Fibroblast of mammary gland (primary cell): ENCODE measurements at regions not wholly inside any gene's neighbourhood (a gene's known extent, or its start where the extent isn't known, plus 50 kb on each side); places are given as distances from the start of the nearest gene placed in this dataset.

Experiments used
- DNase-seq: peaks from one replicate; pipeline ENCODE4 v3.0.0-alpha.2; 2010; ENCODE audit warnings: low read depth
- H3K4me3 ChIP-seq: 2 replicates; pipeline ENCODE4 v1.5.1; 2011; ENCODE audit warnings: low read depth, mild to moderate bottlenecking, low read length, moderate library complexity; ENCODE audit not compliant: control insufficient read depth
- TF ChIP-seq, protein P1 (sequence below): conservative IDR thresholded peaks from 2 replicates; pipeline ENCODE4 v1.5.1; 2011; ENCODE audit warnings: low read depth, low read length, inconsistent platforms; ENCODE audit not compliant: control insufficient read depth, insufficient read depth

DNA sequence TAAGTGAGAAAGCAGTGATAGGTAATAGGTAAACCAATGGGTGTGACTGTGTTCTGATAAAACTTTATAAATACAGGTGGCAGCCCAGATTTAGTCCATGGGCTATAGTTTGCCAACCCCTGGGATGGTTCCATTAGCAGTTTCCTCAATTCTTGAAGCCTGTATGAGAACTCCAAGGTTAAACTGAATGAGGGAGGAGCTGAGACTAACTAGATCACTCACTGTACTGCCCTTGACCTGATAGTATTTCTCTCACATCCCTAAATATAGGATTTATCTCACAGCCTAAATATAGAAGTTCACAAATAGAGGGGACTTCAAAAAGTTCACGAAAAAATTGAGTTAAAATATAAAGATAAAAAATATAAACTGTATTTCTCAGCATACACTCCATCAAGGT lies 439.6 kb upstream of the CCDC196 start:
- TF ChIP-seq, protein P1, sequence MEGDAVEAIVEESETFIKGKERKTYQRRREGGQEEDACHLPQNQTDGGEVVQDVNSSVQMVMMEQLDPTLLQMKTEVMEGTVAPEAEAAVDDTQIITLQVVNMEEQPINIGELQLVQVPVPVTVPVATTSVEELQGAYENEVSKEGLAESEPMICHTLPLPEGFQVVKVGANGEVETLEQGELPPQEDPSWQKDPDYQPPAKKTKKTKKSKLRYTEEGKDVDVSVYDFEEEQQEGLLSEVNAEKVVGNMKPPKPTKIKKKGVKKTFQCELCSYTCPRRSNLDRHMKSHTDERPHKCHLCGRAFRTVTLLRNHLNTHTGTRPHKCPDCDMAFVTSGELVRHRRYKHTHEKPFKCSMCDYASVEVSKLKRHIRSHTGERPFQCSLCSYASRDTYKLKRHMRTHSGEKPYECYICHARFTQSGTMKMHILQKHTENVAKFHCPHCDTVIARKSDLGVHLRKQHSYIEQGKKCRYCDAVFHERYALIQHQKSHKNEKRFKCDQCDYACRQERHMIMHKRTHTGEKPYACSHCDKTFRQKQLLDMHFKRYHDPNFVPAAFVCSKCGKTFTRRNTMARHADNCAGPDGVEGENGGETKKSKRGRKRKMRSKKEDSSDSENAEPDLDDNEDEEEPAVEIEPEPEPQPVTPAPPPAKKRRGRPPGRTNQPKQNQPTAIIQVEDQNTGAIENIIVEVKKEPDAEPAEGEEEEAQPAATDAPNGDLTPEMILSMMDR, result no peak
- no peak overlapping the region for H3K4me3 ChIP-seq
- DNase-seq, result no peak

GRCh38 chr14:66056268-66056907 lies 429.8 kb upstream of the CCDC196 start:
- TF ChIP-seq, protein P1, result no peak
- no peak overlapping the region for H3K4me3 ChIP-seq
- DNase-seq, result no peak

DNA sequence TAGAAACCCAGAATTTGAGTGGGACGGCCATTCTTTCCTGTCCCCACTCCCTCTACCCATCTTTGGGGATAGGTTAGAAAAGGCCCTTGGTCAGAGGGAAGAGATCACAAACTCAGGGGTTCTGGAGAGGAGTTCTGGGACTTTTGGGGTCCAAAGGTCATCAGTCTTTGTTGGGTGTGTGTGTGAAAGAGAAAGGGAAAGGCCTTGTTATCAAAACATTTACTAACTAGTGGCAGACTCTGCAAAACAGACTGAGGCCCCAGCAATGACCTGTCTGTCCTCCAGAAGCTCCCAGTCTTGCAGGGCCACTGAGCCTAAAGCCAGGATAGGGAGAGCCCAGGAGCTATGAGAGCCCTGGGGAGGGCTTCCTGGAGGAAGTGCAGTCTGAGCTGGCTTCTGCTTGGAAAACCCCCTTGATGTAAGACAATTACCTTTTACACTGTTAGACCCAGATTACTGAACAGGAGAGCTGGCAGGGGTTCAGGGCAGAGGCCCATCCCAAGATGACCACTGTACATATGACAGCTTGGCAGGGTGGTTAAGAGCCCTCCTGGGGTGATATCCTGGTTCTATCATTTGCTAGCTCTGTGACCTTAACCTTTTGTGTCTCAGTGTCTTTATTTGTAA lies 429.1 kb upstream of the CCDC196 start:
- no peak overlapping the region for H3K4me3 ChIP-seq
- DNase-seq, result no peak
- TF ChIP-seq, protein P1, result no peak

- TF ChIP-seq, protein P1, result no peak
These were observed 421.0 kb upstream of the CCDC196 start for GRCh38 chr14:66065188-66065587.

DNA sequence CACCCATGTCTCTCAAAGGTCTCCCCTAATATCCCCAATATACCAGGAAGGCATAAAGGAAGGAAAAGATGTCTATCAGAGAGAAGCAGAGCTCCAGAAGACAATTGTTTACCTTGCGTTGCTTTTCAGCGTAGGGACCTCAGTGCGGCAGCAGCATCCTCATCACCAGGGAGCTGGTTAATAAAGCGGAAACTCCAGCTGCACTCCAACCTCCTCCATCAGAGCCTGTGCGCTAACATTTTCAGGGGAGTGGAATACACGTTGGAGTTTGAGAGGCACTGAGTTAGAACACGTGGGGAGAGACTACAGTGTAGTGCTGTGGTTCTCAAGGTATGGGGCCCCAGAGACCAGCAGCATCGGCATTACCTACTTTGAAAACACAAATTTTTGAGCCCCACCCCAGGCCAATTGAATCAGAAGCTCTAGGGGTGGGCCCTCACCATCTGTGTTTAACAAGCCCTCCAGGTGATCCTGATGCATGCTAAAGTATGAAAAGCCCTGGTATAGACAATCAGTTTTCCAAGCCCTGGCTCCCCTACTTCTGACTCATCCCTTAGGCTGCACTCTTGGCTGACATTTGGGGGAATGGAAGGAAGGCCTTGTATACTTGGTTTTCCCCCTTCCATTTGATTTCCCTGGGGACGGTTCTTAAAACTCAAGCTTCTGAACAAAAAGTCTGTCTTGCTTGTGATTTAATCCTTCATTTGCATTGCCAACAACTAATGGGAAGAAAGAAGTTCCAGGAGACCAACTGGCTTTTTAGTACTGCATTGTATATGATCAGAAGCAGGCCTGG lies 419.0 kb upstream of the CCDC196 start:
- no peak overlapping the region for H3K4me3 ChIP-seq
- peak; percentile 34 for DNase-seq
- TF ChIP-seq, protein P1, result no peak

More at GRCh38 chr14:66065188-66065587, 421.0 kb upstream of the CCDC196 start:
- no peak overlapping the region for H3K4me3 ChIP-seq
- DNase-seq, result no peak

GRCh38 chr14:66069036-66069435 lies 417.1 kb upstream of the CCDC196 start:
- TF ChIP-seq, protein P1, result no peak
- no peak overlapping the region for H3K4me3 ChIP-seq
- no peak for DNase-seq
